ENCODE measurements at regions not wholly inside any gene's neighbourhood (a gene's known extent, or its start where the extent isn't known, plus 50 kb on each side); places are given as distances from the start of the nearest gene placed in this dataset.

DNA sequence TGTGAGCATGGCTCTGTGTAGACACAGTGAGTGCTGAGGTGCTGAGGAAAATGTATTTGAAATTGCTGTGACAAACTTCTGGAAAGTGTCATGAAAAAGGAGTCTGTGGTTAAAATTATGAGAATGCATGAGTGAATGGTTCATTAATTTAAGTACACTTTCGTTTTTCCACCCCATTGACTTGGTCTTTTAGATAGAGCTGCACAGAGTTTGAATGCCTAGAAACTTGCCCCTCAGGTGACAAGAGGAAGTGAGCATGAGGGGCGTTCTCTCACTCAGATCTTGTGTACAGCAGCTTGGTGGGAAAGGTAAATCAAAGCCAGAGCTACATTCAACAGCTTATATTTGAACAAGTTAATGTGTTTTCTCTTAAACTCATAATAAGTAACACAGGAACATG is 296.8 kb downstream of the WDR72 start:
- TF ChIP-seq, protein P1, sequence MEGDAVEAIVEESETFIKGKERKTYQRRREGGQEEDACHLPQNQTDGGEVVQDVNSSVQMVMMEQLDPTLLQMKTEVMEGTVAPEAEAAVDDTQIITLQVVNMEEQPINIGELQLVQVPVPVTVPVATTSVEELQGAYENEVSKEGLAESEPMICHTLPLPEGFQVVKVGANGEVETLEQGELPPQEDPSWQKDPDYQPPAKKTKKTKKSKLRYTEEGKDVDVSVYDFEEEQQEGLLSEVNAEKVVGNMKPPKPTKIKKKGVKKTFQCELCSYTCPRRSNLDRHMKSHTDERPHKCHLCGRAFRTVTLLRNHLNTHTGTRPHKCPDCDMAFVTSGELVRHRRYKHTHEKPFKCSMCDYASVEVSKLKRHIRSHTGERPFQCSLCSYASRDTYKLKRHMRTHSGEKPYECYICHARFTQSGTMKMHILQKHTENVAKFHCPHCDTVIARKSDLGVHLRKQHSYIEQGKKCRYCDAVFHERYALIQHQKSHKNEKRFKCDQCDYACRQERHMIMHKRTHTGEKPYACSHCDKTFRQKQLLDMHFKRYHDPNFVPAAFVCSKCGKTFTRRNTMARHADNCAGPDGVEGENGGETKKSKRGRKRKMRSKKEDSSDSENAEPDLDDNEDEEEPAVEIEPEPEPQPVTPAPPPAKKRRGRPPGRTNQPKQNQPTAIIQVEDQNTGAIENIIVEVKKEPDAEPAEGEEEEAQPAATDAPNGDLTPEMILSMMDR (IDR thresholded peaks at IDR 0.05) = no peak
- DNase-seq (no peak), ATAC-seq (no peak)
- H3K27me3 Mint-ChIP-seq (ENCODE audit: low read depth in 2 of 2) = no peaks in the 10 kb centered on the region
- no peaks in the 10 kb centered on the region for H3K36me3 ChIP-seq (ENCODE audit: control insufficient read depth, insufficient read depth, low read length)
- no peaks in the 10 kb centered on the region for H3K4me1 Mint-ChIP-seq
- 50% methylated on average over 2 of the region's 2 CpGs for WGBS (ENCODE audit: insufficient coverage)
- H3K27me3 ChIP-seq (ENCODE audit: control insufficient read depth, insufficient read depth, low read length) = no peaks in the 10 kb centered on the region
- H3K4me3 ChIP-seq (ENCODE audit: low read length) = no peak overlapping the region
- no peak overlapping the region for H3K27ac ChIP-seq (ENCODE audit: low read length)
- no peak overlapping the region for H3K4me3 Mint-ChIP-seq
- intact Hi-C loops (cut with micrococcal nuclease) = no loop called here
- no peak overlapping the region for H3K27ac Mint-ChIP-seq
- H3K4me1 ChIP-seq (ENCODE audit: control insufficient read depth, insufficient read depth, low read length) = no peaks in the 10 kb centered on the region
- peaks cover 5 to 10% of the 10 kb centered on the region in 2 donors for H3K9me3 Mint-ChIP-seq
- H3K9me3 ChIP-seq (ENCODE audit: control insufficient read depth, insufficient read depth, low read length) = no peaks in the 10 kb centered on the region
- H3K36me3 Mint-ChIP-seq = no peaks in the 10 kb centered on the region

DNA sequence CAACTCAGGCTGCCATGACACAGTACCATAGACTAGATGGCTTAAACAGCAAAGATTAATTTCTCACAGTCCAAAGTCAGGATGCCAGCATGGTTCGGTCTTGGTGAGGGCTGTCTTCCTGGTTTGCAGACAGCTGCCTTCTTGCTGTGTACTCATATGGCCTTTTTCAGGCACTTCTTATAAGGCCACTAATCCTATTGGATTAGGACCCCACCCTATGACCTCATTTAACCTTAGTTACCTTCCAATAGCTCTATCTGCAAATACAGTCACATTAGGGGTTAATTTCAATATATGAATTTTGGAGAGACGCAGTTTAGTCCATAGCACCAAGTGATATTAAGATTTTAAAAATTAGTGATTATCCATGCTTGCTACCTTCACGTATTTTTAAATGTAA is 297.8 kb downstream of the WDR72 start:
- Histone ChIP-seq H3K9me3 (ENCODE audit: control insufficient read depth, insufficient read depth, low read length) (no peaks in the 10 kb centered on the region), H3K27ac (ENCODE audit: low read length) (no peak overlapping the region), H3K4me1 (ENCODE audit: control insufficient read depth, insufficient read depth, low read length) (no peaks in the 10 kb centered on the region), H3K27me3 (ENCODE audit: control insufficient read depth, insufficient read depth, low read length) (no peaks in the 10 kb centered on the region), H3K4me3 (ENCODE audit: low read length) (no peak overlapping the region), H3K36me3 (ENCODE audit: control insufficient read depth, insufficient read depth, low read length) (no peaks in the 10 kb centered on the region)
- Mint-ChIP-seq H3K9me3 (peaks cover 5 to 10% of the 10 kb centered on the region in 2 donors), H3K36me3 (no peaks in the 10 kb centered on the region), H3K4me1 (no peaks in the 10 kb centered on the region), H3K27me3 (ENCODE audit: low read depth in 2 of 2) (no peaks in the 10 kb centered on the region), H3K4me3 (no peak overlapping the region), H3K27ac (no peak overlapping the region)
- no peak for DNase-seq
- no peak for ATAC-seq
- intact Hi-C loops (cut with micrococcal nuclease) = no loop called here
- TF ChIP-seq, protein P1 (IDR thresholded peaks at IDR 0.05) = no peak
- WGBS (ENCODE audit: insufficient coverage) = 96% methylated on average over 1 of the region's 3 CpGs

DNA sequence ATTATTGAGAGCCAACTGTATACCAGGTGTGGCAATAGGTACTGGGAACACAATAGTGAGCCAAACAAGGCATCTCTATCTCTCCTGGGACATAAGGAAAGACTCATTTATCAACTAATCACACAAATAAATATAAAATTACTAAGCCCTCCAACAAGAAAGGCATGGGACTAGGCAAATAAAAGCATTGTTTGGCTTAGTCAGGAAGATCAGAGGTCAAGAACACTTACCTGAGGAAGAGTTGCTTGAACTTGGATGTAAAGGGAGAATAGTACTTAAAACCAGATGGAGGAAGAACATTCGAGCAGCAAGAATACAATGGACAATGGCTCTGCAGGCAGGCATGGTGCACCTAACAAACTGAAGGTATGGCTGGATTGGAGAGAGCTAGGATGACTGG is 300.7 kb downstream of the WDR72 start:
- Mint-ChIP-seq H3K36me3 (no peaks in the 10 kb centered on the region), H3K4me1 (no peaks in the 10 kb centered on the region), H3K27me3 (ENCODE audit: low read depth in 2 of 2) (no peaks in the 10 kb centered on the region), H3K27ac (no peak overlapping the region), H3K9me3 (peaks cover 5 to 10% of the 10 kb centered on the region in 2 donors), H3K4me3 (no peak overlapping the region)
- no peak for DNase-seq
- ATAC-seq = no peak
- no peak overlapping the region for H3K27ac ChIP-seq (ENCODE audit: low read length)
- no peaks in the 10 kb centered on the region for H3K36me3 ChIP-seq (ENCODE audit: control insufficient read depth, insufficient read depth, low read length)
- H3K4me3 ChIP-seq (ENCODE audit: low read length) = no peak overlapping the region
- WGBS (ENCODE audit: insufficient coverage) = 81% methylated on average over 1 of the region's 1 CpG
- no peaks in the 10 kb centered on the region for H3K27me3 ChIP-seq (ENCODE audit: control insufficient read depth, insufficient read depth, low read length)
- TF ChIP-seq, protein P1 (IDR thresholded peaks at IDR 0.05) = no peak
- H3K4me1 ChIP-seq (ENCODE audit: control insufficient read depth, insufficient read depth, low read length) = no peaks in the 10 kb centered on the region
- intact Hi-C loops (cut with micrococcal nuclease) = no loop called here
- no peaks in the 10 kb centered on the region for H3K9me3 ChIP-seq (ENCODE audit: control insufficient read depth, insufficient read depth, low read length)

DNA sequence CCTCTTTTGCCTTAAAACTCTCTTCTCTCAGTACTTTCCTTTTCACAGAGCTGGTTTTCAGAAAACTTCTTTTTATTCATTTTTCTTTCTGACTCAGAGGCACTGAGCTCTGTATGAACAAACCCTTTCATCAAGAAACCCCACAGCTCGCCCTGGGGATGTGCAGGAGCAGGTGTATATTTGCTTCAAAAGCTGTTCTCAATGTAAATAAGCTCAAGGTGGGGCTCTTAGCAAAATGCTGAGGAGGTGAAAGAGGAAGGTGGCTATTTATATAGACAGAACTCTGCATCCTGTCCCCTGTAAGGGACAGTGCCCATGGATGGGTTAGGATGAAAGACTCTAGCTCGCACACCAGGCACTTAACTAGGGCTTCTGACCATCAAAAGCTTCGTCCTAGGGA is 302.0 kb downstream of the WDR72 start:
- Mint-ChIP-seq H3K27me3 (ENCODE audit: low read depth in 2 of 2) (no peaks in the 10 kb centered on the region), H3K9me3 (peaks cover 5 to 10% of the 10 kb centered on the region in 2 donors), H3K27ac (no peak overlapping the region), H3K4me3 (no peak overlapping the region), H3K36me3 (no peaks in the 10 kb centered on the region), H3K4me1 (no peaks in the 10 kb centered on the region)
- intact Hi-C loops (cut with micrococcal nuclease) = no loop called here
- DNase-seq (no peak), ATAC-seq (no peak)
- TF ChIP-seq, protein P1 (IDR thresholded peaks at IDR 0.05) = no peak
- Histone ChIP-seq H3K36me3 (ENCODE audit: control insufficient read depth, insufficient read depth, low read length) (no peaks in the 10 kb centered on the region), H3K9me3 (ENCODE audit: control insufficient read depth, insufficient read depth, low read length) (no peaks in the 10 kb centered on the region), H3K4me3 (ENCODE audit: low read length) (no peak overlapping the region), H3K27me3 (ENCODE audit: control insufficient read depth, insufficient read depth, low read length) (no peaks in the 10 kb centered on the region), H3K27ac (ENCODE audit: low read length) (no peak overlapping the region), H3K4me1 (ENCODE audit: control insufficient read depth, insufficient read depth, low read length) (no peaks in the 10 kb centered on the region)
- 83% methylated on average over 2 of the region's 3 CpGs for WGBS (ENCODE audit: insufficient coverage)

Data from natural killer cell (primary cell).